HG02678 (cell line): ENCODE measurements at regions not wholly inside any gene's neighbourhood (a gene's known extent, or its start where the extent isn't known, plus 50 kb on each side); places are given as distances from the start of the nearest gene placed in this dataset.

Experiments
- ATAC-seq: cut with Tn5 transposase; IDR thresholded peaks from one replicate; pipeline ENCODE4 v1.9.1; 2021; ENCODE audit warnings: mild to moderate bottlenecking, moderate library complexity; ENCODE audit not compliant: unreplicated experiment

- no peak for ATAC-seq
These were observed 151.7 kb downstream of the CBLN1 start for GRCh38 chr16:49129935-49130334.

- ATAC-seq: no peak
These were observed 152.9 kb downstream of the CBLN1 start for GRCh38 chr16:49128740-49129139.

- no peak for ATAC-seq
These were observed 154.5 kb downstream of the CBLN1 start for GRCh38 chr16:49127103-49127502.

- ATAC-seq: no peak
These were observed 160.0 kb downstream of the CBLN1 start for GRCh38 chr16:49121636-49122035.

GRCh38 chr16:49120631-49121030, 161.0 kb downstream of the CBLN1 start:
- no peak for ATAC-seq

GRCh38 chr16:49116873-49117272, 164.8 kb downstream of the CBLN1 start:
- ATAC-seq: no peak

GRCh38 chr16:49115956-49116355, 165.7 kb downstream of the CBLN1 start:
- no peak for ATAC-seq

- ATAC-seq: no peak
These were observed 168.9 kb downstream of the CBLN1 start for GRCh38 chr16:49112754-49113153.

GRCh38 chr16:49111351-49111750, 170.3 kb downstream of the CBLN1 start:
- no peak for ATAC-seq

- no peak for ATAC-seq
These were observed 173.0 kb downstream of the CBLN1 start for GRCh38 chr16:49108611-49109010.

- no peak for ATAC-seq
These were observed 178.3 kb downstream of the CBLN1 start for GRCh38 chr16:49103298-49103697.

GRCh38 chr16:49101997-49102396, 179.6 kb downstream of the CBLN1 start:
- no peak for ATAC-seq

GRCh38 chr16:49100366-49100765, 181.3 kb downstream of the CBLN1 start:
- ATAC-seq: no peak

- no peak for ATAC-seq
These were observed 183.7 kb downstream of the CBLN1 start for GRCh38 chr16:49097964-49098363.

GRCh38 chr16:49096176-49096945, 185.3 kb downstream of the CBLN1 start:
- no peak for ATAC-seq

- ATAC-seq: no peak
These were observed 186.1 kb downstream of the CBLN1 start for GRCh38 chr16:49095539-49095938.

- no peak for ATAC-seq
These were observed 187.2 kb downstream of the CBLN1 start for GRCh38 chr16:49094471-49094870.

GRCh38 chr16:49093939-49094338, 187.7 kb downstream of the CBLN1 start:
- no peak for ATAC-seq

GRCh38 chr16:49092704-49093103, 188.9 kb downstream of the CBLN1 start:
- ATAC-seq: no peak

GRCh38 chr16:49089533-49089932, 192.1 kb downstream of the CBLN1 start:
- no peak for ATAC-seq

GRCh38 chr16:49089039-49089438, 192.6 kb downstream of the CBLN1 start:
- ATAC-seq: no peak

GRCh38 chr16:49085686-49086085, 196.0 kb downstream of the CBLN1 start:
- ATAC-seq: no peak
